T1000 (cell line): ENCODE measurements at regions not wholly inside any gene's neighbourhood (a gene's known extent, or its start where the extent isn't known, plus 50 kb on each side); places are given as distances from the start of the nearest gene placed in this dataset.
"Not testable (repeated sequence)": the region's sequence is repeated elsewhere in the genome, so short reads cannot be mapped to it uniquely, and the experiment has no call there.

Source experiments
- DNase-seq: peaks from one replicate; lab custom pipeline; 2025; ENCODE audit warnings: mixed read lengths; lab: John Stamatoyannopoulos, UW

GRCh38 chr9:87374023-87374919, 123.4 kb upstream of the DAPK1 start:
- DNase-seq: peak; percentile 42

- peak; percentile 32 for DNase-seq
Measured at GRCh38 chr9:87375397-87376073, 122.1 kb upstream of the DAPK1 start.

GRCh38 chr9:87378676-87379075, 119.0 kb upstream of the DAPK1 start:
- DNase-seq: no peak

- DNase-seq: no peak
Measured at GRCh38 chr9:87379300-87379699, 118.4 kb upstream of the DAPK1 start.

GRCh38 chr9:87381050-87381711, 116.5 kb upstream of the DAPK1 start:
- DNase-seq: no peak

- DNase-seq: no peak
Measured at GRCh38 chr9:87381746-87382145, 115.9 kb upstream of the DAPK1 start.

- DNase-seq: no peak
Measured at GRCh38 chr9:87382900-87383299, 114.8 kb upstream of the DAPK1 start.

GRCh38 chr9:87383344-87384150, 114.1 kb upstream of the DAPK1 start:
- no peak for DNase-seq

- DNase-seq: no peak
Measured at GRCh38 chr9:87386490-87387025, 111.1 kb upstream of the DAPK1 start.

- DNase-seq: peak; percentile 1
Measured at GRCh38 chr9:87387351-87388011, 110.2 kb upstream of the DAPK1 start.

- not testable (repeated sequence) for DNase-seq
Measured at GRCh38 chr9:87388708-87389107, 109.0 kb upstream of the DAPK1 start.

- no peak for DNase-seq
Measured at GRCh38 chr9:87389936-87390335, 107.7 kb upstream of the DAPK1 start.

- DNase-seq: no peak
Measured at GRCh38 chr9:87390361-87390760, 107.3 kb upstream of the DAPK1 start.

GRCh38 chr9:87392086-87392485, 105.6 kb upstream of the DAPK1 start:
- no peak for DNase-seq

- no peak for DNase-seq
Measured at GRCh38 chr9:87393706-87394230, 103.9 kb upstream of the DAPK1 start.

- no peak for DNase-seq
Measured at GRCh38 chr9:87395804-87396479, 101.7 kb upstream of the DAPK1 start.

- no peak for DNase-seq
Measured at GRCh38 chr9:87401681-87402080, 96.0 kb upstream of the DAPK1 start.

GRCh38 chr9:87402537-87402936, 95.1 kb upstream of the DAPK1 start:
- DNase-seq: no peak

GRCh38 chr9:87405677-87406542, 91.8 kb upstream of the DAPK1 start:
- no peak for DNase-seq
